Transverse colon (tissue), 4 donors: ENCODE measurements at regions not wholly inside any gene's neighbourhood (a gene's known extent, or its start where the extent isn't known, plus 50 kb on each side); places are given as distances from the start of the nearest gene placed in this dataset.

Experiments
- EP300 ChIP-seq: sonication (generic); formaldehyde crosslinking; IDR thresholded peaks from one replicate; pipeline ENCODE4 v1.6.1; 2017; ENCODE audit warnings: antibody characterized with exemption, low read depth
- POLR2AphosphoS5 ChIP-seq, 3 donors: sonication (generic); formaldehyde crosslinking; IDR thresholded peaks; one replicate each; pipeline ENCODE4 v1.6.1; 2016; ENCODE audit warnings: antibody characterized with exemption in 3 of 3
- TF ChIP-seq, protein P1 (sequence below), 5 experiments: fragments of 200-600 bp in 3 of 5; fragments of 450-650 bp in 2 of 5; sonication (generic) in 3 of 5; IDR thresholded peaks; 1 replicate in 2 of 5; 2 replicates in 3 of 5; pipeline ENCODE4 v1.5.1; 2016 to 2017; ENCODE audit warnings: antibody characterized with exemption in 5 of 5, inconsistent platforms in 3 of 5, mild to moderate bottlenecking in 2 of 5, moderate library complexity in 1 of 5

DNA sequence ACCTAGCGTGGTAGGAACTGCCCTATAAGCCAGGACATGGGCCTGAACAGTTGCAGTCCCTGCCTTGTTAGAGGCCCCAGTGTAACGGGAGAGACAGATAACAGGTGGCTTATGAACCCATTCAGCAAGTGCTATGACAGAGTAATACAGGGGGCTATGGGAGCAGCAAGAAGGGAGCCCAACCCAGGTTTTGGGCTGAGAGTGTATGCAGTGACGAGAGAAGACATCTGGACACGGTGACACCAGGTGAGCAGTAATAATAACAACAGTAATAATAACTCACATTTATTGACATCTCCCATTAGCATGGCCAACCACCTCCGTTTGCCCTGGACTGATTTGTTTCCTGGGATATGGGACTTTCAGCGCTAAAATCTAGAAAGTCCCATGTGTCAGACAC, 100.8 kb downstream of the IRX5 start:
- TF ChIP-seq EP300 (no peak), POLR2AphosphoS5 (IDR thresholded peaks at IDR 0.05) (no peak)
- TF ChIP-seq, protein P1, sequence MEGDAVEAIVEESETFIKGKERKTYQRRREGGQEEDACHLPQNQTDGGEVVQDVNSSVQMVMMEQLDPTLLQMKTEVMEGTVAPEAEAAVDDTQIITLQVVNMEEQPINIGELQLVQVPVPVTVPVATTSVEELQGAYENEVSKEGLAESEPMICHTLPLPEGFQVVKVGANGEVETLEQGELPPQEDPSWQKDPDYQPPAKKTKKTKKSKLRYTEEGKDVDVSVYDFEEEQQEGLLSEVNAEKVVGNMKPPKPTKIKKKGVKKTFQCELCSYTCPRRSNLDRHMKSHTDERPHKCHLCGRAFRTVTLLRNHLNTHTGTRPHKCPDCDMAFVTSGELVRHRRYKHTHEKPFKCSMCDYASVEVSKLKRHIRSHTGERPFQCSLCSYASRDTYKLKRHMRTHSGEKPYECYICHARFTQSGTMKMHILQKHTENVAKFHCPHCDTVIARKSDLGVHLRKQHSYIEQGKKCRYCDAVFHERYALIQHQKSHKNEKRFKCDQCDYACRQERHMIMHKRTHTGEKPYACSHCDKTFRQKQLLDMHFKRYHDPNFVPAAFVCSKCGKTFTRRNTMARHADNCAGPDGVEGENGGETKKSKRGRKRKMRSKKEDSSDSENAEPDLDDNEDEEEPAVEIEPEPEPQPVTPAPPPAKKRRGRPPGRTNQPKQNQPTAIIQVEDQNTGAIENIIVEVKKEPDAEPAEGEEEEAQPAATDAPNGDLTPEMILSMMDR (IDR thresholded peaks at IDR 0.05) = no peak
